ENCODE measurements at regions not wholly inside any gene's neighbourhood (a gene's known extent, or its start where the extent isn't known, plus 50 kb on each side); places are given as distances from the start of the nearest gene placed in this dataset.

GRCh38 chr2:120503793-120504571 lies 158.0 kb downstream of the INHBB start:
- 86 to 90% (median 87%) methylated on average over 23 of the region's 23 CpGs for WGBS, 3 donors
- no peak overlapping the region for H3K4me3 ChIP-seq
- H3K27ac ChIP-seq = no peak overlapping the region
- TF ChIP-seq EP300 (IDR thresholded peaks at IDR 0.05) (no peak), POLR2A (IDR thresholded peaks at IDR 0.05) (no peak), CTCF (IDR thresholded peaks at IDR 0.05) (no peak)
- intact Hi-C loops (cut with DNase I) = no loop called here
- no peak for DNase-seq
- no peaks in the 10 kb centered on the region for H3K36me3 ChIP-seq
- H3K4me1 ChIP-seq (ENCODE audit: insufficient read depth) = no peaks in the 10 kb centered on the region
- H3K9me3 ChIP-seq = no peaks in the 10 kb centered on the region
- H3K27me3 ChIP-seq = no peaks in the 10 kb centered on the region

GRCh38 chr2:120504936-120505705 lies 159.2 kb downstream of the INHBB start:
- Histone ChIP-seq H3K4me1 (ENCODE audit: insufficient read depth) (no peaks in the 10 kb centered on the region), H3K4me3 (no peak overlapping the region), H3K27ac (no peak overlapping the region), H3K36me3 (no peaks in the 10 kb centered on the region), H3K9me3 (no peaks in the 10 kb centered on the region), H3K27me3 (no peaks in the 10 kb centered on the region)
- TF ChIP-seq POLR2A (IDR thresholded peaks at IDR 0.05) = no peak
- TF ChIP-seq EP300 (IDR thresholded peaks at IDR 0.05) = no peak
- TF ChIP-seq CTCF (IDR thresholded peaks at IDR 0.05) = no peak
- intact Hi-C loops (cut with DNase I) = no loop called here
- DNase-seq = no peak
- 93 to 96% (median 95%) methylated on average over 15 of the region's 15 CpGs for WGBS, 3 donors

GRCh38 chr2:120508567-120509041 lies 162.7 kb downstream of the INHBB start:
- WGBS, 3 donors = 20 to 33% (median 20%) methylated on average over 7 of the region's 7 CpGs
- Histone ChIP-seq H3K4me3 (no peak overlapping the region), H3K4me1 (ENCODE audit: insufficient read depth) (no peaks in the 10 kb centered on the region), H3K27me3 (no peaks in the 10 kb centered on the region), H3K9me3 (no peaks in the 10 kb centered on the region), H3K27ac (no peak overlapping the region), H3K36me3 (no peaks in the 10 kb centered on the region)
- peak in 1 of 5 donors; percentile 25 for DNase-seq
- intact Hi-C loops (cut with DNase I) = no loop called here
- TF ChIP-seq POLR2A (IDR thresholded peaks at IDR 0.05) = no peak
- TF ChIP-seq EP300 (IDR thresholded peaks at IDR 0.05) = no peak
- no peak for TF ChIP-seq CTCF (IDR thresholded peaks at IDR 0.05)

GRCh38 chr2:120509213-120509815 lies 163.4 kb downstream of the INHBB start:
- no peaks in the 10 kb centered on the region for H3K27me3 ChIP-seq
- no peak overlapping the region for H3K27ac ChIP-seq
- no peak for TF ChIP-seq CTCF (IDR thresholded peaks at IDR 0.05)
- TF ChIP-seq POLR2A (IDR thresholded peaks at IDR 0.05) = no peak
- no peak for TF ChIP-seq EP300 (IDR thresholded peaks at IDR 0.05)
- no peaks in the 10 kb centered on the region for H3K9me3 ChIP-seq
- no peak overlapping the region for H3K4me3 ChIP-seq
- H3K36me3 ChIP-seq = no peaks in the 10 kb centered on the region
- intact Hi-C loops (cut with DNase I) = no loop called here
- DNase-seq = no peak
- WGBS, 3 donors = 97% methylated on average over 14 of the region's 14 CpGs
- no peaks in the 10 kb centered on the region for H3K4me1 ChIP-seq (ENCODE audit: insufficient read depth)
